ENCODE measurements at regions not wholly inside any gene's neighbourhood (a gene's known extent, or its start where the extent isn't known, plus 50 kb on each side); places are given as distances from the start of the nearest gene placed in this dataset.

GRCh38 chr3:181764544-181764943 lies 52.8 kb downstream of the SOX2 start:
- no peak for FAIRE-seq

GRCh38 chr3:181770296-181770695 lies 58.6 kb downstream of the SOX2 start:
- FAIRE-seq: no peak

GRCh38 chr3:181771120-181771519 lies 59.4 kb downstream of the SOX2 start:
- FAIRE-seq: no peak

GRCh38 chr3:181772166-181772565 lies 60.4 kb downstream of the SOX2 start:
- FAIRE-seq: no peak

GRCh38 chr3:181773921-181774320 lies 62.2 kb downstream of the SOX2 start:
- no peak for FAIRE-seq

GRCh38 chr3:181782306-181782954 lies 70.7 kb downstream of the SOX2 start:
- peak; percentile 27 for FAIRE-seq

- no peak for FAIRE-seq
Observed at GRCh38 chr3:181790561-181790960, 78.8 kb downstream of the SOX2 start.

- no peak for FAIRE-seq
Observed at GRCh38 chr3:181791056-181791955, 79.6 kb downstream of the SOX2 start.

GRCh38 chr3:181793006-181793405 lies 81.3 kb downstream of the SOX2 start:
- FAIRE-seq: no peak

- FAIRE-seq: no peak
Observed at GRCh38 chr3:181794011-181794790, 82.5 kb downstream of the SOX2 start.

- FAIRE-seq: no peak
Observed at GRCh38 chr3:181796641-181797040, 84.9 kb downstream of the SOX2 start.

GRCh38 chr3:181797431-181797830 lies 85.7 kb downstream of the SOX2 start:
- no peak for FAIRE-seq

- FAIRE-seq: no peak
Observed at GRCh38 chr3:181805703-181806102, 94.0 kb downstream of the SOX2 start.

- FAIRE-seq: no peak
Observed at GRCh38 chr3:181808053-181808452, 96.3 kb downstream of the SOX2 start.

GRCh38 chr3:181823716-181824115 lies 112.0 kb downstream of the SOX2 start:
- FAIRE-seq: no peak

GRCh38 chr3:181824961-181825360 lies 113.2 kb downstream of the SOX2 start:
- no peak for FAIRE-seq

GRCh38 chr3:181839039-181839915 lies 127.6 kb downstream of the SOX2 start:
- FAIRE-seq: peak; percentile 41

GRCh38 chr3:181839916-181840297 lies 128.2 kb downstream of the SOX2 start:
- no peak for FAIRE-seq

- no peak for FAIRE-seq
Observed at GRCh38 chr3:181844211-181844610, 132.5 kb downstream of the SOX2 start.

GRCh38 chr3:181847276-181847675 lies 135.6 kb downstream of the SOX2 start:
- no peak for FAIRE-seq

- no peak for FAIRE-seq
Observed at GRCh38 chr3:181851063-181851462, 139.3 kb downstream of the SOX2 start.

GRCh38 chr3:181855825-181856224 lies 144.1 kb downstream of the SOX2 start:
- no peak for FAIRE-seq

- no peak for FAIRE-seq
Observed at GRCh38 chr3:181859518-181859917, 147.8 kb downstream of the SOX2 start.
